Upper lobe of left lung (tissue), 4 donors: ENCODE measurements at regions not wholly inside any gene's neighbourhood (a gene's known extent, or its start where the extent isn't known, plus 50 kb on each side); places are given as distances from the start of the nearest gene placed in this dataset.

Experiments
- EP300 ChIP-seq, 4 donors: sonication (generic); formaldehyde crosslinking; IDR thresholded peaks; one replicate each; pipeline ENCODE4 v1.5.1; 2017; ENCODE audit warnings: antibody characterized with exemption in 4 of 4, control low read depth in 2 of 4
- POLR2A ChIP-seq, 4 donors: fragments of 450-650 bp; IDR thresholded peaks; one replicate each; pipeline ENCODE4 v1.5.1; 2016 to 2017; ENCODE audit warnings: antibody characterized with exemption in 4 of 4, mild to moderate bottlenecking in 2 of 4
- POLR2AphosphoS5 ChIP-seq, 2 donors: sonication (generic); formaldehyde crosslinking; IDR thresholded peaks; one replicate each; pipeline ENCODE4 v1.5.1; 2017; ENCODE audit warnings: antibody characterized with exemption in 2 of 2
- TF ChIP-seq, protein P1 (sequence below), 6 experiments: fragments of 450-650 bp in 4 of 6; fragments of 200-600 bp in 2 of 6; sonication (generic) in 2 of 6; IDR thresholded peaks; one replicate each; pipeline ENCODE4 v1.5.1; 2016 to 2019; ENCODE audit warnings: antibody characterized with exemption in 6 of 6

DNA sequence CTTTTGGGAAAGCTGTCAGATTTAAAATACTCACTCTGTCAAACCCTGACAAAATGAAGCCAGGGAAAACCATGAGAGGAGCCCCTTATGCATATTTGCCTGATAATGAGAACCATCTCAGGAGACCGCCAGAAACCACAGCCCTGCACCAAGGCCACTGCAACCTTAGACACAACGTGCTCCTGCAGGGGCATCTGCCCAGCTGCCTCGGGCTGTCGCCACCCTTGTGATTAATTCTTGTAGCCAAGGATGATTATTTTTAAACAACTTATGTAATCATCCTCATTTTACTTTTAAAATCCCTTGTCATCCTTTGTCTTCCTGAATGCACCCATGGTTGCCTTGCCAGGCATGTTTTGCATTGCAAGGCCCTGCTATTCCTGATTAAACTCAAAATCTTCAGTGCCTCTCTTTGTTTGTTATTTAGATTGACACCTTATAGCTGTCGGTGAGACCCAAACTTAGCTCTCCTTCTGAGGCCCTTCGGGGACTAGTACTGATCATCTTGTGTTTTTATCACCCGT lies 766.4 kb upstream of the TMEM132C start:
- no peak for TF ChIP-seq EP300 (IDR thresholded peaks at IDR 0.05)
- TF ChIP-seq, protein P1, sequence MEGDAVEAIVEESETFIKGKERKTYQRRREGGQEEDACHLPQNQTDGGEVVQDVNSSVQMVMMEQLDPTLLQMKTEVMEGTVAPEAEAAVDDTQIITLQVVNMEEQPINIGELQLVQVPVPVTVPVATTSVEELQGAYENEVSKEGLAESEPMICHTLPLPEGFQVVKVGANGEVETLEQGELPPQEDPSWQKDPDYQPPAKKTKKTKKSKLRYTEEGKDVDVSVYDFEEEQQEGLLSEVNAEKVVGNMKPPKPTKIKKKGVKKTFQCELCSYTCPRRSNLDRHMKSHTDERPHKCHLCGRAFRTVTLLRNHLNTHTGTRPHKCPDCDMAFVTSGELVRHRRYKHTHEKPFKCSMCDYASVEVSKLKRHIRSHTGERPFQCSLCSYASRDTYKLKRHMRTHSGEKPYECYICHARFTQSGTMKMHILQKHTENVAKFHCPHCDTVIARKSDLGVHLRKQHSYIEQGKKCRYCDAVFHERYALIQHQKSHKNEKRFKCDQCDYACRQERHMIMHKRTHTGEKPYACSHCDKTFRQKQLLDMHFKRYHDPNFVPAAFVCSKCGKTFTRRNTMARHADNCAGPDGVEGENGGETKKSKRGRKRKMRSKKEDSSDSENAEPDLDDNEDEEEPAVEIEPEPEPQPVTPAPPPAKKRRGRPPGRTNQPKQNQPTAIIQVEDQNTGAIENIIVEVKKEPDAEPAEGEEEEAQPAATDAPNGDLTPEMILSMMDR (IDR thresholded peaks at IDR 0.05): no peak
- TF ChIP-seq POLR2A (IDR thresholded peaks at IDR 0.05): no peak
- TF ChIP-seq POLR2AphosphoS5 (IDR thresholded peaks at IDR 0.05): no peak
